HepG2 (cell line): ENCODE measurements at regions not wholly inside any gene's neighbourhood (a gene's known extent, or its start where the extent isn't known, plus 50 kb on each side); places are given as distances from the start of the nearest gene placed in this dataset.
A peak's percentile ranks its signal among the peaks of the same experiment; 100 is the strongest.

Experiments
- FOXO1 ChIP-seq: sonication (generic); formaldehyde crosslinking; IDR thresholded peaks from 2 replicates; pipeline ENCODE4 v1.4.0; 2020; ENCODE audit warnings: missing genetic modification reagents
- GPN1 ChIP-seq: sonication (generic); formaldehyde crosslinking; IDR thresholded peaks from 2 replicates; pipeline ENCODE4 v1.5.1; 2020; ENCODE audit warnings: missing genetic modification reagents, borderline replicate concordance
- KLF9 ChIP-seq: IDR thresholded peaks from 2 replicates; pipeline ENCODE4 v1.6.1; 2016; ENCODE audit warnings: low read depth
- MYPOP ChIP-seq: sonication (generic); formaldehyde crosslinking; IDR thresholded peaks from 2 replicates; pipeline ENCODE4 v1.8.1; 2023; ENCODE audit warnings: mild to moderate bottlenecking, moderate library complexity, missing genetic modification reagents
- SATB2 ChIP-seq: sonication (generic); formaldehyde crosslinking; IDR thresholded peaks from 2 replicates; pipeline ENCODE4 v1.5.0; 2020; ENCODE audit warnings: missing genetic modification reagents
- SOX6 ChIP-seq, 2 experiments: fragments of 450-650 bp in 1 of 2; sonication (generic) in 1 of 2; formaldehyde crosslinking in 1 of 2; IDR thresholded peaks; 2 replicates each; pipeline versions ENCODE4 v1.4.0 to v1.6.1; 2017 to 2020; ENCODE audit warnings: antibody characterized with exemption in 1 of 2, mild to moderate bottlenecking in 1 of 2, missing genetic modification reagents in 1 of 2
- ZNF407 ChIP-seq: sonication (generic); formaldehyde crosslinking; IDR thresholded peaks from one replicate; pipeline ENCODE4 v1.5.1; 2020; ENCODE audit warnings: mild to moderate bottlenecking, missing genetic modification reagents; ENCODE audit errors: not compliant biosample characterization
- ZNF605 ChIP-seq: sonication (generic); formaldehyde crosslinking; IDR thresholded peaks from 2 replicates; pipeline ENCODE4 v1.8.0; 2022; ENCODE audit warnings: mild to moderate bottlenecking, missing genetic modification reagents
- TF ChIP-seq, protein P1 (sequence below): sonication (generic); formaldehyde crosslinking; IDR thresholded peaks from 2 replicates; pipeline ENCODE4 v1.5.1; 2020; ENCODE audit warnings: missing genetic modification reagents, mild to moderate bottlenecking, borderline replicate concordance
- TF ChIP-seq, protein P2 (sequence below): sonication (generic); formaldehyde crosslinking; IDR thresholded peaks from 2 replicates; pipeline ENCODE4 v1.4.0; 2020; ENCODE audit warnings: low read depth, missing genetic modification reagents
- TF ChIP-seq, protein P3 (sequence below): sonication (generic); formaldehyde crosslinking; IDR thresholded peaks from 2 replicates; pipeline ENCODE4 v1.9.0; 2021; ENCODE audit warnings: missing genetic modification reagents, mild to moderate bottlenecking, borderline replicate concordance

DNA sequence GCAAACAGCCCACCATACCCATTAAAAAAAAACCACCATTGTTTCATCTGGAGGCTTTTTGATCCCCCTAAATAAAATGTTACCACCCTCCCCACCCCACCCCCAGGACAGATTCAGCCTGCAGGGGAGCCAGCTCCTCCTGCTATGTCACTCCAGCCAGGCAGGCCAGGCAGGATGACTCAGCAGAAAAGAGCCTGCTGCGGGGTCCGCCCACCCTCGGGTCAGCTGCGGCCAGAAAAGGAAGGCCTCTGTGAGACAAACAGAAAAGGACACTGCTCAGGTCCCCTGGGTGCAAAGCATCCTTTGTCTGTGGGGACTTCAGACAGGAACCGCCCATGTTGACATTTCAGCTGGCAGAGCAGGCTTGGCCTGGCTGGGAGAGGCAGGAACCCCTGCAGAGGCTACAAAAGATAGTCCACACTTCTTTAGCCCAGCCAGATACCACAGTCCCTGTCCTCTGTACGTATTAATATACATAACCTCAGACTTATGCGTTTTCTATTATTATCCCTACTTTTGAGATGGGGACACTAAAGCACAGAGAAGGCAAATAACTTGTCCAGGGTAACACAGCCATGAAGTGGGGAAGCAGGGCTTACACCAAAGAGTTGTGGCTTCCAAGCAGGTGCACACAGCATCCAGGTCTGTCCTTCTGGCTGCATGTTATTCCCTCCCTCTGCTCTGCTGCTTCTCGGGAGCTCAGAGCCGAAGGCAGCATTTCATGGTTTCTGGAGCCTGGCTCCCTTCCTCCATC is 147.7 kb downstream of the CPEB2 start (continued):
- TF ChIP-seq, protein P1, sequence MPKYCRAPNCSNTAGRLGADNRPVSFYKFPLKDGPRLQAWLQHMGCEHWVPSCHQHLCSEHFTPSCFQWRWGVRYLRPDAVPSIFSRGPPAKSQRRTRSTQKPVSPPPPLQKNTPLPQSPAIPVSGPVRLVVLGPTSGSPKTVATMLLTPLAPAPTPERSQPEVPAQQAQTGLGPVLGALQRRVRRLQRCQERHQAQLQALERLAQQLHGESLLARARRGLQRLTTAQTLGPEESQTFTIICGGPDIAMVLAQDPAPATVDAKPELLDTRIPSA (CRISPR knock-in tag), result no peak
- TF ChIP-seq, protein P2, sequence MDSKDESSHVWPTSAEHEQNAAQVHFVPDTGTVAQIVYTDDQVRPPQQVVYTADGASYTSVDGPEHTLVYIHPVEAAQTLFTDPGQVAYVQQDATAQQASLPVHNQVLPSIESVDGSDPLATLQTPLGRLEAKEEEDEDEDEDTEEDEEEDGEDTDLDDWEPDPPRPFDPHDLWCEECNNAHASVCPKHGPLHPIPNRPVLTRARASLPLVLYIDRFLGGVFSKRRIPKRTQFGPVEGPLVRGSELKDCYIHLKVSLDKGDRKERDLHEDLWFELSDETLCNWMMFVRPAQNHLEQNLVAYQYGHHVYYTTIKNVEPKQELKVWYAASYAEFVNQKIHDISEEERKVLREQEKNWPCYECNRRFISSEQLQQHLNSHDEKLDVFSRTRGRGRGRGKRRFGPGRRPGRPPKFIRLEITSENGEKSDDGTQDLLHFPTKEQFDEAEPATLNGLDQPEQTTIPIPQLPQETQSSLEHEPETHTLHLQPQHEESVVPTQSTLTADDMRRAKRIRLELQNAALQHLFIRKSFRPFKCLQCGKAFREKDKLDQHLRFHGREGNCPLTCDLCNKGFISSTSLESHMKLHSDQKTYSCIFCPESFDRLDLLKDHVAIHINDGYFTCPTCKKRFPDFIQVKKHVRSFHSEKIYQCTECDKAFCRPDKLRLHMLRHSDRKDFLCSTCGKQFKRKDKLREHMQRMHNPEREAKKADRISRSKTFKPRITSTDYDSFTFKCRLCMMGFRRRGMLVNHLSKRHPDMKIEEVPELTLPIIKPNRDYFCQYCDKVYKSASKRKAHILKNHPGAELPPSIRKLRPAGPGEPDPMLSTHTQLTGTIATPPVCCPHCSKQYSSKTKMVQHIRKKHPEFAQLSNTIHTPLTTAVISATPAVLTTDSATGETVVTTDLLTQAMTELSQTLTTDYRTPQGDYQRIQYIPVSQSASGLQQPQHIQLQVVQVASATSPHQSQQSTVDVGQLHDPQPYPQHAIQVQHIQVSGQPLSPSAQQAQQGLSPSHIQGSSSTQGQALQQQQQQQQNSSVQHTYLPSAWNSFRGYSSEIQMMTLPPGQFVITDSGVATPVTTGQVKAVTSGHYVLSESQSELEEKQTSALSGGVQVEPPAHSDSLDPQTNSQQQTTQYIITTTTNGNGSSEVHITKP, result no peak
- TF ChIP-seq SATB2 (CRISPR knock-in tag) (no peak), KLF9 (CRISPR knock-in tag) (0 out of 2 replicates have a peak, but pooled peaks have one; percentile 57), MYPOP (no peak), SOX6 (IDR thresholded peaks at IDR 0.05) (no peak), SOX6 (CRISPR knock-in tag; IDR thresholded peaks at IDR 0.05) (peak; percentile 96), ZNF605 (CRISPR knock-in tag) (no peak), GPN1 (no peak), ZNF407 (no peak), FOXO1 (CRISPR knock-in tag) (no peak; the same call in 1 of the 2 replicates)
- TF ChIP-seq, protein P3, sequence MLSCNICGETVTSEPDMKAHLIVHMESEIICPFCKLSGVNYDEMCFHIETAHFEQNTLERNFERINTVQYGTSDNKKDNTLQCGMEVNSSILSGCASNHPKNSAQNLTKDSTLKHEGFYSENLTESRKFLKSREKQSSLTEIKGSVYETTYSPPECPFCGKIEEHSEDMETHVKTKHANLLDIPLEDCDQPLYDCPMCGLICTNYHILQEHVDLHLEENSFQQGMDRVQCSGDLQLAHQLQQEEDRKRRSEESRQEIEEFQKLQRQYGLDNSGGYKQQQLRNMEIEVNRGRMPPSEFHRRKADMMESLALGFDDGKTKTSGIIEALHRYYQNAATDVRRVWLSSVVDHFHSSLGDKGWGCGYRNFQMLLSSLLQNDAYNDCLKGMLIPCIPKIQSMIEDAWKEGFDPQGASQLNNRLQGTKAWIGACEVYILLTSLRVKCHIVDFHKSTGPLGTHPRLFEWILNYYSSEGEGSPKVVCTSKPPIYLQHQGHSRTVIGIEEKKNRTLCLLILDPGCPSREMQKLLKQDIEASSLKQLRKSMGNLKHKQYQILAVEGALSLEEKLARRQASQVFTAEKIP, result no peak
